GM18868 (cell line): ENCODE measurements at regions not wholly inside any gene's neighbourhood (a gene's known extent, or its start where the extent isn't known, plus 50 kb on each side); places are given as distances from the start of the nearest gene placed in this dataset.
A peak's percentile ranks its signal among the peaks of the same experiment; 100 is the strongest.

ENCODE experiments used
- ATAC-seq: cut with Tn5 transposase; IDR thresholded peaks from one replicate; pipeline ENCODE4 v1.9.1; 2021; ENCODE audit warnings: mild to moderate bottlenecking, moderate library complexity; ENCODE audit not compliant: unreplicated experiment

GRCh38 chr6:139496654-139497344 is 122.4 kb upstream of the CITED2 start:
- ATAC-seq = no peak

DNA sequence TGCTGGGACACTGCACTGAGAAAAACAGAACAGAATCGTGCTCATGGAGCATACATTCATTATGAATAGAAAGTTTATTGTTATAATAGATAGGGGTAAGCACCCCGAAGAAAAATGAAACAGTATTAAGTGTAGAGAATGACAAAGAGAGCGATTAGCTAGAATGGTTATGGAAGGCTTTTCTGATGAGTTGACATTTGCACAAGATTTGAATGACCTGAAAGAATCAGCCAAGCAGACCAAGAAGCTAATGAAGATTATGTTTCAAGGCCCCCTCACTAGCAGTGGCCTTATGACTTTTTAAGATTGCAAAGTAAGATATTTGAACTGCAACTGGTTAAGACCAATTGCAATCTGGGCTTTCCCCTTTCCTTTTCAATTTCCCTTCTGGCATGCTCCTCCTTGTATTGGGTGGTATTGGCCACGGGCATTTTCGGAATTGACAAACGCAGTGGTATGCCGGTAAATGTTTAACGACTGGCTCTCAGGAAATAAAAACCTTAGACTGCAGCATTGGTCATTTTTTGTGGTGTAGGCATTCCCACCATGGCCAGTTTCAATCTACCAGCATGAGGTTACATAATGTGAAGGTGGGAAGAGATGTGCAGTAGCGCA is 120.0 kb upstream of the CITED2 start:
- no peak for ATAC-seq

GRCh38 chr6:139490482-139490881 is 116.0 kb upstream of the CITED2 start:
- ATAC-seq = no peak

- peak; percentile 74 for ATAC-seq
Measured at GRCh38 chr6:139486476-139486799, 112.0 kb upstream of the CITED2 start.

GRCh38 chr6:139485742-139486475 is 111.5 kb upstream of the CITED2 start:
- ATAC-seq = peak; percentile 9

- no peak for ATAC-seq
Measured at GRCh38 chr6:139485185-139485584, 110.7 kb upstream of the CITED2 start.

GRCh38 chr6:139483079-139483478 is 108.6 kb upstream of the CITED2 start:
- ATAC-seq = no peak

- ATAC-seq = no peak
Measured at GRCh38 chr6:139482287-139482686, 107.8 kb upstream of the CITED2 start.

- no peak for ATAC-seq
Measured at GRCh38 chr6:139480356-139481165, 106.1 kb upstream of the CITED2 start.

DNA sequence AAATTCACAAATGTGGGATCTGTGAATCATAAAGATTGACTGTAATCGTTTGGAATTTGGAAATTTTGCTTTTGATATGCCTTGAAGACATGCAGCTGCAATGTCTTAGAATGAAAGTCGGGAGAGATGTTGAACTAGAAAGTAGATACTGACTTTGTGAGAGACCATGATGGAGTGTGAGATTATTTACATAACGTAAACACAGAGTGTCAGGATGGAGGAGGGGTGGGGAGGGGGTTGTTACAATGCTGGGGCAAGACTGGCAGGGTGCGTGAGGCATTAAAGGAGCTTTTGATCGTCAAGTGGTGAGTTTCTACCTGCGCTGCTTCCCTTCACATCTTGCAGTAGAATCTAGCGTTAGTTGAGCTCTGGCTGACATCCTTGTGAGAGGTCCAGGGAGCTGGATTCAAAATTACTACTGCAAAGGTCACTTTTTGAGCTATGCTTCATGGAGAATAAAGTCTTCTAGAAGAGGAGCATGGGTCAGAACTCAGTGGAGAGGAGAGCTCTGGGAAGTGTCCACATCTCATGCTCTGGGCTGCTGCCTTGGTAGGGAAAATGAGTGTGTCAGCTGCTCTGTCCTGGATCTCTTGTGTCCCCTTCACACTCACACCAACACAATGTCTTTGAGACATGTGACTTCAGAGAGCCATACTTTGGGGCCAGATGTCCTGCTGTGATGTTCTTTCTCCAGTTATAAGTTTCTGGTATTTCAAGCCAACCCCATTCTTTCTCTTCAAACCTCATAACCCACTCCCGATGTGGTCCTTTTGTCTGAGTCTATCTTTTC is 105.2 kb upstream of the CITED2 start:
- no peak for ATAC-seq

DNA sequence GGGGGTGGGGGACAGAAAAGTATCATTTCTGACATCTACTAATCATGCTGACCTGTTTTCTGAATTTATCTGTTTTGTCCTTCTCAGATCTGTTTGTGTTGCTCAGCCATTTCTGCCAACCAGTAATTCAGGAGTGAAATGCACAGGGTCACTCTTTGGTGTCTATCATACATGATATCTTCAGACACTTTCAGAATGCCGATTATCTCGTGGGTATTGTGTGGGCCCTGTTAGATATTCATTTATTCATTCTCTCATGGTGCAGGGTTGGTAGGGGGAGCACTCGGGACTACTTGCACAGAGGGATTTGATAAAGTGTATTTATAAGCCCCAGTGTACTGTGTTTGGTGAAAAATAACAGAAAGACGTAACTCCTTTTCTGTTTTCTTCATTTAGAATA is 101.2 kb upstream of the CITED2 start:
- no peak for ATAC-seq

DNA sequence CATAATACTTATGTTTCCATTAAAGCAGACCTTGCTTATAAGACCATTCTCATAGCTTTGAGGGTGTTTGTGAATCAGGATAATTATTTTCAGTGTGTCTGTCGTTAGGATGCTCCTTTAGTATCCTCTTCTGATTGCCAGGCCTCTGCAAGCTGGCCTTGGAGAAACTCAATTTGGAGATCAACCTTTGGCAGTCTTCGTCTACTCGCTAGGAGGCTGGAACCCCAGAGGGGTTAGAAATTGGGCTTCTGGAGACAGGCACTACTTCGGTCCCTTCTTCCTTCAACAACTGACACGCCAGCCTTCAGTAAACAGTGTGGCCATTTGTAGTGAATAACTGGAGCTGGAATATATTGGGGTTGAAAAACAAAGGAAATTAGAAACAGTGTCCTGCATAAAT is 100.8 kb upstream of the CITED2 start:
- no peak for ATAC-seq

- peak; percentile 82 for ATAC-seq
Measured at GRCh38 chr6:139474145-139475108, 100.0 kb upstream of the CITED2 start.

- ATAC-seq = no peak
Measured at GRCh38 chr6:139473731-139474130, 99.3 kb upstream of the CITED2 start.

- ATAC-seq = no peak
Measured at GRCh38 chr6:139473231-139473701, 98.8 kb upstream of the CITED2 start.

DNA sequence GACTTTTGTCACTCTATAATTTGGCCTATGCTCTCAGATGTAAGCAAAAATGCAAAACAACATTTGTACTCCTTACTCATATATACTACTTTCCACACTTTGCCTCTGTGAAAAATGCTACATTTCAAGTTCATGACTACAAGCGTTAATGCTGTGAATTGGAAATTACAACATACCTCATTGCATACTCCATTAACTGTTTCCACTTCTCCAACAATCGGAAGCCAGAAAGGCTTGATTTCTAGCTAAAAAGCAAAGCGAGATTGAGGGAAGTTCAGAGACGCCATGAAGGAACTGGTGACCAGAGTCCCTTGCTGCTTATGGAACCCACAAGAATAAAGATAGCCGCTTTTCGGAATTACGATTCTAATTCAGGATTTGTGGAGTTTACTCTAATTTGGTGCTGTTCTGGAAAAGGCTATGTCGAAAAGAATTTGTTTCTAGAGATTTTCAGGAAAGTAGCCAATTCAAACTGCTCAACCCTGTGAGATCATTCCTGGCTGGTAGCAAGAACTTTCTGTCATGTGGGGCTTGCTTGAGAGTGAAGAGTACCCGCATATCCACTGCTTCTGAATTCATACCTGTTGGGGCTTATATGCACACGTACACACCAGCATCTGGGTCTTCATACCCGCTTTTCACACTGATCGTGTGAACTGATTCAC is 98.0 kb upstream of the CITED2 start:
- ATAC-seq = no peak

DNA sequence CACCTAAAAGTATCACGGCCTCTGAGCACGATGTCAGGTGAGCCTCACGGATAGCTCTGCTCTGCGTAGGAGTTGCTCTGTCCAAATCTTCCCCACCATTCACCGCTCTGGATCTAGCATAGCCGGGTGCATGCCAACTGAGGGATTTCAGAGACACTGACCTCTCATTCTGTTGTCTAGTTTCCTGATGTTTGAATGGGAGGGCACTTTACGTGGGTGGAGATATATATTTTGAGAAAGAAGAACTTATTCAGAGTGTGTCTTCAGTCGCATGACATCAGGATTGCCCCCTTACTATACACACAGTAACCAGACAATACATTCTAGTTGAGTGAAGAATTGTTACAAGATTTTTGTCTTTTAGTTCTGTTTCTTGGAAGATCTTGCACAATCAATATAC is 96.5 kb upstream of the CITED2 start:
- no peak for ATAC-seq

- ATAC-seq = no peak
Measured at GRCh38 chr6:139468178-139468819, 93.9 kb upstream of the CITED2 start.
